ENCODE measurements at regions not wholly inside any gene's neighbourhood (a gene's known extent, or its start where the extent isn't known, plus 50 kb on each side); places are given as distances from the start of the nearest gene placed in this dataset.
"Not testable (repeated sequence)": the region's sequence is repeated elsewhere in the genome, so short reads cannot be mapped to it uniquely, and the experiment has no call there.

- no peaks in the 10 kb centered on the region for H3K9me3 ChIP-seq (ENCODE audit: control insufficient read depth in 2 of 2, insufficient read depth in 1 of 2, low read length in 1 of 2)
- H3K4me3 ChIP-seq (ENCODE audit: low read length in 2 of 2) = no peak overlapping the region
- H3K36me3 ChIP-seq (ENCODE audit: control insufficient read depth in 2 of 2, insufficient read depth in 2 of 2, low read length in 1 of 2) = no peaks in the 10 kb centered on the region
- WGBS = 87% methylated on average over 11 of the region's 11 CpGs
- H3K27me3 ChIP-seq (ENCODE audit: control insufficient read depth in 2 of 2, insufficient read depth in 1 of 2, low read length in 1 of 2) = no peaks in the 10 kb centered on the region
- H3K4me1 ChIP-seq (ENCODE audit: control insufficient read depth in 2 of 2, insufficient read depth in 2 of 2, low read length in 2 of 2) = no peaks in the 10 kb centered on the region
- DNase-seq (ENCODE audit: low read depth in 6 of 9, low spot score in 9 of 9) = no peak
- H3K27ac ChIP-seq (ENCODE audit: low read depth in 1 of 2, low read length in 1 of 2) = no peak overlapping the region
These were observed 274.5 kb upstream of the MGMT start for GRCh38 chr10:129192344-129193128.

DNA sequence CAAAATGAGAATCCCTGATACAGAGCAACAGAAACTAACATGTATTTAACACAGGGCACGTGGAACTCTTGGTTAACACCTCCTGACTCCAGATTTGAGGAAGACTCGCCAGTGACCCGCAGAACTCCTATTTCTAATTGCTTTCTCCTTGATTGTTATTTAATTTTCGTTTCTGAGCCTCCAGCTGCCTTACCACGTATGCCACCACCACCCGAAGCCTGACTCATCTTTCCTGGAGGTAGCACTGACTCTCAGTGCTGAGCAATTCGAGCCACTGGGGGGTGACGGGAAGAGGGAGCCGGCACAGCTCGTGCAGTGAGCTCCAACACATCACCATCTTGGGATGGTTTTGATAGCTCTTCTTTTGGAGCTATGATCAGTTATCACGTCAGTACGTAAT lies 273.9 kb upstream of the MGMT start:
- no peak for DNase-seq (ENCODE audit: low read depth in 6 of 9, low spot score in 9 of 9)
- no peak overlapping the region for H3K27ac ChIP-seq (ENCODE audit: low read depth in 1 of 2, low read length in 1 of 2)
- WGBS = 60% methylated on average over 12 of the region's 12 CpGs
- no peaks in the 10 kb centered on the region for H3K27me3 ChIP-seq (ENCODE audit: control insufficient read depth in 2 of 2, insufficient read depth in 1 of 2, low read length in 1 of 2)
- no peak overlapping the region for H3K4me3 ChIP-seq (ENCODE audit: low read length in 2 of 2)
- no peaks in the 10 kb centered on the region for H3K4me1 ChIP-seq (ENCODE audit: control insufficient read depth in 2 of 2, insufficient read depth in 2 of 2, low read length in 2 of 2)
- no peaks in the 10 kb centered on the region for H3K9me3 ChIP-seq (ENCODE audit: control insufficient read depth in 2 of 2, insufficient read depth in 1 of 2, low read length in 1 of 2)
- no peaks in the 10 kb centered on the region for H3K36me3 ChIP-seq (ENCODE audit: control insufficient read depth in 2 of 2, insufficient read depth in 2 of 2, low read length in 1 of 2)

GRCh38 chr10:129194181-129194870 lies 272.7 kb upstream of the MGMT start:
- Histone ChIP-seq H3K9me3 (ENCODE audit: control insufficient read depth in 2 of 2, insufficient read depth in 1 of 2, low read length in 1 of 2) (no peaks in the 10 kb centered on the region), H3K4me3 (ENCODE audit: low read length in 2 of 2) (no peak overlapping the region), H3K27me3 (ENCODE audit: control insufficient read depth in 2 of 2, insufficient read depth in 1 of 2, low read length in 1 of 2) (no peaks in the 10 kb centered on the region), H3K4me1 (ENCODE audit: control insufficient read depth in 2 of 2, insufficient read depth in 2 of 2, low read length in 2 of 2) (no peaks in the 10 kb centered on the region), H3K36me3 (ENCODE audit: control insufficient read depth in 2 of 2, insufficient read depth in 2 of 2, low read length in 1 of 2) (no peaks in the 10 kb centered on the region), H3K27ac (ENCODE audit: low read depth in 1 of 2, low read length in 1 of 2) (no peak overlapping the region)
- DNase-seq (ENCODE audit: low read depth in 6 of 9, low spot score in 9 of 9) = no peak
- WGBS = 29% methylated on average over 3 of the region's 3 CpGs

- Histone ChIP-seq H3K27me3 (ENCODE audit: control insufficient read depth in 2 of 2, insufficient read depth in 1 of 2, low read length in 1 of 2) (no peaks in the 10 kb centered on the region), H3K4me1 (ENCODE audit: control insufficient read depth in 2 of 2, insufficient read depth in 2 of 2, low read length in 2 of 2) (no peaks in the 10 kb centered on the region), H3K36me3 (ENCODE audit: control insufficient read depth in 2 of 2, insufficient read depth in 2 of 2, low read length in 1 of 2) (no peaks in the 10 kb centered on the region), H3K4me3 (ENCODE audit: low read length in 2 of 2) (no peak overlapping the region), H3K27ac (ENCODE audit: low read depth in 1 of 2, low read length in 1 of 2) (no peak overlapping the region), H3K9me3 (ENCODE audit: control insufficient read depth in 2 of 2, insufficient read depth in 1 of 2, low read length in 1 of 2) (no peaks in the 10 kb centered on the region)
- WGBS = 75% methylated on average over 2 of the region's 2 CpGs
- no peak for DNase-seq (ENCODE audit: low read depth in 6 of 9, low spot score in 9 of 9)
These were observed 267.2 kb upstream of the MGMT start for GRCh38 chr10:129199826-129200225.

- no peak overlapping the region for H3K4me3 ChIP-seq (ENCODE audit: low read length in 2 of 2)
- no peak overlapping the region for H3K27ac ChIP-seq (ENCODE audit: low read depth in 1 of 2, low read length in 1 of 2)
- no peaks in the 10 kb centered on the region for H3K4me1 ChIP-seq (ENCODE audit: control insufficient read depth in 2 of 2, insufficient read depth in 2 of 2, low read length in 2 of 2)
- H3K27me3 ChIP-seq (ENCODE audit: control insufficient read depth in 2 of 2, insufficient read depth in 1 of 2, low read length in 1 of 2) = no peaks in the 10 kb centered on the region
- 91% methylated on average over 5 of the region's 5 CpGs for WGBS
- no peaks in the 10 kb centered on the region for H3K9me3 ChIP-seq (ENCODE audit: control insufficient read depth in 2 of 2, insufficient read depth in 1 of 2, low read length in 1 of 2)
- H3K36me3 ChIP-seq (ENCODE audit: control insufficient read depth in 2 of 2, insufficient read depth in 2 of 2, low read length in 1 of 2) = no peaks in the 10 kb centered on the region
- DNase-seq (ENCODE audit: low read depth in 6 of 9, low spot score in 9 of 9) = no peak
These were observed 263.2 kb upstream of the MGMT start for GRCh38 chr10:129203819-129204218.

- DNase-seq (ENCODE audit: low read depth in 6 of 9, low spot score in 9 of 9) = no peak
- WGBS = 96% methylated on average over 19 of the region's 19 CpGs
- H3K27ac ChIP-seq (ENCODE audit: low read depth in 1 of 2, low read length in 1 of 2) = no peak overlapping the region
- no peaks in the 10 kb centered on the region for H3K27me3 ChIP-seq (ENCODE audit: control insufficient read depth in 2 of 2, insufficient read depth in 1 of 2, low read length in 1 of 2)
- no peak overlapping the region for H3K4me3 ChIP-seq (ENCODE audit: low read length in 2 of 2)
- no peaks in the 10 kb centered on the region for H3K36me3 ChIP-seq (ENCODE audit: control insufficient read depth in 2 of 2, insufficient read depth in 2 of 2, low read length in 1 of 2)
- no peaks in the 10 kb centered on the region for H3K4me1 ChIP-seq (ENCODE audit: control insufficient read depth in 2 of 2, insufficient read depth in 2 of 2, low read length in 2 of 2)
- H3K9me3 ChIP-seq (ENCODE audit: control insufficient read depth in 2 of 2, insufficient read depth in 1 of 2, low read length in 1 of 2) = no peaks in the 10 kb centered on the region
These were observed 259.7 kb upstream of the MGMT start for GRCh38 chr10:129207297-129207696.

DNA sequence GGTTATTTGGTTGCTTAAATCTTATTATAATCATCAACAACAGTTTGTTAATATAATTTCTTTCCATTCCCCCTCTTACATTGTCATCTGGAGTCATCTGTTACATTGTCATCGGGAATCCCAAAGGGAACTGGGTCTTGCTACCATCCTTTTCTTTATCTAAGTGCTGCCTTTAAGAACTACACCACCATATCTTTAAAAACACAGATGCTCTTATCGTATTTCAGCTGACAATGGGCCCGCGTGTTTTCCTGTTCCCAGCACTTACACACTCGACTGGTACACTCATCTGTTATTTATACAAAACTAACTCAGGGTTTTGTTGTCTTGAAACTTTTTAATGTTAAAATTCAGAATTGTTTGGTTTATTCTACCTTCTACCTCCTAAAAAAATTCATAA lies 256.2 kb upstream of the MGMT start:
- 85% methylated on average over 5 of the region's 5 CpGs for WGBS
- DNase-seq (ENCODE audit: low read depth in 6 of 9, low spot score in 9 of 9) = no peak
- Histone ChIP-seq H3K4me3 (ENCODE audit: low read length in 2 of 2) (no peak overlapping the region), H3K4me1 (ENCODE audit: control insufficient read depth in 2 of 2, insufficient read depth in 2 of 2, low read length in 2 of 2) (no peaks in the 10 kb centered on the region), H3K9me3 (ENCODE audit: control insufficient read depth in 2 of 2, insufficient read depth in 1 of 2, low read length in 1 of 2) (no peaks in the 10 kb centered on the region), H3K36me3 (ENCODE audit: control insufficient read depth in 2 of 2, insufficient read depth in 2 of 2, low read length in 1 of 2) (no peaks in the 10 kb centered on the region), H3K27me3 (ENCODE audit: control insufficient read depth in 2 of 2, insufficient read depth in 1 of 2, low read length in 1 of 2) (no peaks in the 10 kb centered on the region), H3K27ac (ENCODE audit: low read depth in 1 of 2, low read length in 1 of 2) (no peak overlapping the region)

DNA sequence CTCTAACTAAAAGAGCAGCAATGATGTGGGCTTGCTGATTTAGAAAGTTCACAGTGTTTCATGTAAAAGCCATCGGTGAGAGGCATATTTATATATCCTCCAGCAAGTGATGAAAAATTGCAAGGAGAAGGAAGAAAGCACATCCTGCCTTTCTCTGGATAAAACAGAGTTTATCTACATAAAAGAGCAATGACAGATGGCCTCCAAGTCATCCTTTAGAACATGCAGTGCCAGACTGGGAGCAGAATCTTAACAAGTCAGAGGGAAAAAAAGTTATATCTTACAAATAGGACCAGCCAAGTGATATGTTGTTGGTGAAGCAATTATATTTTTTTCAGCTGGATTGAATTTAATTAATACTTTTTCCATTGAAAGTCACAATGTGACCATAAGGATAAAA lies 253.8 kb upstream of the MGMT start:
- Histone ChIP-seq H3K9me3 (ENCODE audit: control insufficient read depth in 2 of 2, insufficient read depth in 1 of 2, low read length in 1 of 2) (no peaks in the 10 kb centered on the region), H3K27ac (ENCODE audit: low read depth in 1 of 2, low read length in 1 of 2) (no peak overlapping the region), H3K4me3 (ENCODE audit: low read length in 2 of 2) (no peak overlapping the region), H3K4me1 (ENCODE audit: control insufficient read depth in 2 of 2, insufficient read depth in 2 of 2, low read length in 2 of 2) (no peaks in the 10 kb centered on the region), H3K36me3 (ENCODE audit: control insufficient read depth in 2 of 2, insufficient read depth in 2 of 2, low read length in 1 of 2) (no peaks in the 10 kb centered on the region), H3K27me3 (ENCODE audit: control insufficient read depth in 2 of 2, insufficient read depth in 1 of 2, low read length in 1 of 2) (no peaks in the 10 kb centered on the region)
- DNase-seq (ENCODE audit: low read depth in 6 of 9, low spot score in 9 of 9) = no peak
- WGBS = 93% methylated on average over 1 of the region's 1 CpG

DNA sequence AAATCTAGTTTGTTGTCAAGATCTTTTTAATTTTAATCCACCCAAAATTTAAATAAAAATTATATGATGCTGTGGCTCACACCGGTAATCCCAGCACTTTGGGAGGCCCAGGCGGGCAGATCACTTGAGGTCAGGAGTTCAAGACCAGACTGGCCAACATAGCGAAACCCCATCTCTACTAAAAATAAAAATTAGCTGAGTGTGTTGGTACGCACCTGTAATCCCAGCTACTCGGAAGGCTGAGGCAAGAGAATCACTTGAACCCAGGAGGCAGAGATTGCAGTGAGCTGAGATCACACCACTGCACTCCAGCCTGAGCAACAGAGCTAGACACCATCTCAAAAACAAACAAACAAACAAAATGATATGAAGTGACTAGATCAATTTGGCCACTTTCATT lies 253.0 kb upstream of the MGMT start:
- not testable (repeated sequence) for H3K36me3 ChIP-seq (ENCODE audit: control insufficient read depth in 2 of 2, insufficient read depth in 2 of 2, low read length in 1 of 2); H3K4me1 ChIP-seq (ENCODE audit: control insufficient read depth in 2 of 2, insufficient read depth in 2 of 2, low read length in 2 of 2); H3K4me3 ChIP-seq (ENCODE audit: low read length in 2 of 2); H3K9me3 ChIP-seq (ENCODE audit: control insufficient read depth in 2 of 2, insufficient read depth in 1 of 2, low read length in 1 of 2); H3K27ac ChIP-seq (ENCODE audit: low read depth in 1 of 2, low read length in 1 of 2); DNase-seq (ENCODE audit: low read depth in 6 of 9, low spot score in 9 of 9); H3K27me3 ChIP-seq (ENCODE audit: control insufficient read depth in 2 of 2, insufficient read depth in 1 of 2, low read length in 1 of 2)
- WGBS = 96% methylated on average over 5 of the region's 5 CpGs

All from thymus (tissue), 11 donors.